ENCODE measurements at regions not wholly inside any gene's neighbourhood (a gene's known extent, or its start where the extent isn't known, plus 50 kb on each side); places are given as distances from the start of the nearest gene placed in this dataset.

DNA sequence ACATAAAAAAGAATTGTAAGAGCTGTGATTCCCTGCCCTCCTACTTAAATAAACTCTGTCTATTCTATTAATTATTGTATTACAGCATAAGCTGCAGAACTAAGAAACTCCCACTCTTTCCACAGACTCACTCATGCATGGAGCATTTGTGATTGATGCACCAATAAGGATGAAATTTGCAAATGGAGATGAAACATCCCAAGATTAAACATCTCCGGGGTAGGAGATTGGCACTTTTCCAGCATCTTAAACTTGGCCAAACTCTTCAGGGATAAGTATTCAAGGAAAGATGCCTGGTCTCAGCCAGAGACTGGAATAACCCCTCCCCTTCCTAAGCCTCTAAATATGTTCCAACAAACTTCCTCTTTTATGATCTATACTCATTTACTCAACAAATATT, 472.0 kb downstream of the ACTL7B start:
- H3K4me3 Mint-ChIP-seq, result no peak overlapping the region
- intact Hi-C loops (cut with micrococcal nuclease), result no loop called here

DNA sequence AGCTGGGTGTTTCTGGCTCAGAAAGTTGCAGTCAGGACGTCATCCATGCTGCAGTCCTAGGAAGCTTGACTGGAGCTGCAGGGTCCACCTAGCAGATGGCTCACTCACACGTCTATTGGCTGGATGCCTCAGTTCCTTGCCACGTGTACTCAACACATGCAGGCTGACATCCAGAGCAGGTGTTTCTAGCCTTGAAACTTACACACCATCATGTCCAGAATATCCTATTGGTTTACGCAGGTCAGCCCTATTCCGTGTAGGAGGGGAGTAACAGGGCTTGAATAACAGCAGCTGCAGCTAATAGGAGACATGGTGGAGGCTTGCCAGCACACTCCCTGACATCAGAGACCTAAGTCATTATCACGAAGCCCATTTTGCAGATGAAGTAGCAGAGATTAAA, 473.5 kb downstream of the ACTL7B start:
- Histone ChIP-seq H3K9me3 (ENCODE audit: control extremely low read depth in 1 of 3, control insufficient read depth in 2 of 3, insufficient read depth in 1 of 3, low read length in 2 of 3) (peaks cover 0 to 3% (median 0%) of the 10 kb centered on the region in 3 donors), H3K4me3 (ENCODE audit: control extremely low read depth in 1 of 5, extremely low read depth in 1 of 5, insufficient read depth in 1 of 5, low read depth in 2 of 5, low read length in 4 of 5) (no peak overlapping the region), H3K4me1 (ENCODE audit: control insufficient read depth in 2 of 2, insufficient read depth in 2 of 2, low read length in 2 of 2) (no peaks in the 10 kb centered on the region), H3K79me2 (ENCODE audit: control insufficient read depth, insufficient read depth, low read length) (no peaks in the 10 kb centered on the region), H3K9ac (ENCODE audit: low read length) (no peak overlapping the region), H3K36me3 (replicated peaks in 1 of 2; ENCODE audit: control extremely low read depth in 1 of 2, control insufficient read depth in 1 of 2, extremely low read depth in 1 of 2, insufficient read depth in 2 of 2, low read length in 1 of 2) (no peaks in the 10 kb centered on the region), H2AFZ (ENCODE audit: insufficient read depth, low read depth, low read length, poor library complexity, severe bottlenecking) (no peak overlapping the region), H3K4me2 (replicated peaks; ENCODE audit: low read depth, low read length, poor library complexity, severe bottlenecking) (no peak overlapping the region), H4K20me1 (ENCODE audit: control insufficient read depth, insufficient read depth, low read length, poor library complexity, severe bottlenecking) (no peaks in the 10 kb centered on the region), H3K27me3 (replicated peaks in 1 of 4; ENCODE audit: control extremely low read depth in 1 of 4, control insufficient read depth in 3 of 4, insufficient read depth in 4 of 4, low read length in 3 of 4) (no peaks in the 10 kb centered on the region), H3K27ac (ENCODE audit: low read length in 2 of 2) (no peak overlapping the region)
- TF ChIP-seq EZH2 (IDR thresholded peaks at IDR 0.05; ENCODE audit: borderline replicate concordance, insufficient read depth, low read depth, low read length, poor library complexity, severe bottlenecking), result no peak
- TF ChIP-seq, protein P1, sequence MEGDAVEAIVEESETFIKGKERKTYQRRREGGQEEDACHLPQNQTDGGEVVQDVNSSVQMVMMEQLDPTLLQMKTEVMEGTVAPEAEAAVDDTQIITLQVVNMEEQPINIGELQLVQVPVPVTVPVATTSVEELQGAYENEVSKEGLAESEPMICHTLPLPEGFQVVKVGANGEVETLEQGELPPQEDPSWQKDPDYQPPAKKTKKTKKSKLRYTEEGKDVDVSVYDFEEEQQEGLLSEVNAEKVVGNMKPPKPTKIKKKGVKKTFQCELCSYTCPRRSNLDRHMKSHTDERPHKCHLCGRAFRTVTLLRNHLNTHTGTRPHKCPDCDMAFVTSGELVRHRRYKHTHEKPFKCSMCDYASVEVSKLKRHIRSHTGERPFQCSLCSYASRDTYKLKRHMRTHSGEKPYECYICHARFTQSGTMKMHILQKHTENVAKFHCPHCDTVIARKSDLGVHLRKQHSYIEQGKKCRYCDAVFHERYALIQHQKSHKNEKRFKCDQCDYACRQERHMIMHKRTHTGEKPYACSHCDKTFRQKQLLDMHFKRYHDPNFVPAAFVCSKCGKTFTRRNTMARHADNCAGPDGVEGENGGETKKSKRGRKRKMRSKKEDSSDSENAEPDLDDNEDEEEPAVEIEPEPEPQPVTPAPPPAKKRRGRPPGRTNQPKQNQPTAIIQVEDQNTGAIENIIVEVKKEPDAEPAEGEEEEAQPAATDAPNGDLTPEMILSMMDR (IDR thresholded peaks at IDR 0.05), result no peak
- ChIA-PET CTCF (no interaction called here), POLR2A (no interaction called here)
- ATAC-seq (ENCODE audit: low read depth) (no peak), DNase-seq (no peak)
- Mint-ChIP-seq H3K4me1 (no peaks in the 10 kb centered on the region), H3K27ac (no peak overlapping the region), H3K27me3 (peaks cover 7% of the 10 kb centered on the region), H3K9me3 (ENCODE audit: insufficient read depth) (no peaks in the 10 kb centered on the region), H3K4me3 (no peak overlapping the region)
- intact Hi-C loops (cut with micrococcal nuclease), result no loop called here
- WGBS (ENCODE audit: insufficient coverage), result 88% methylated on average over 2 of the region's 6 CpGs

More for the DNA sequence above, 472.0 kb downstream of the ACTL7B start:
- no peak for TF ChIP-seq EZH2 (IDR thresholded peaks at IDR 0.05; ENCODE audit: borderline replicate concordance, insufficient read depth, low read depth, low read length, poor library complexity, severe bottlenecking)
- TF ChIP-seq, protein P1 (IDR thresholded peaks at IDR 0.05), result no peak
- Histone ChIP-seq H3K36me3 (replicated peaks in 1 of 2; ENCODE audit: control extremely low read depth in 1 of 2, control insufficient read depth in 1 of 2, extremely low read depth in 1 of 2, insufficient read depth in 2 of 2, low read length in 1 of 2) (no peaks in the 10 kb centered on the region), H3K79me2 (ENCODE audit: control insufficient read depth, insufficient read depth, low read length) (no peaks in the 10 kb centered on the region), H4K20me1 (ENCODE audit: control insufficient read depth, insufficient read depth, low read length, poor library complexity, severe bottlenecking) (no peaks in the 10 kb centered on the region), H3K4me3 (ENCODE audit: control extremely low read depth in 1 of 5, extremely low read depth in 1 of 5, insufficient read depth in 1 of 5, low read depth in 2 of 5, low read length in 4 of 5) (no peak overlapping the region), H3K9me3 (ENCODE audit: control extremely low read depth in 1 of 3, control insufficient read depth in 2 of 3, insufficient read depth in 1 of 3, low read length in 2 of 3) (peaks cover 0 to 3% (median 0%) of the 10 kb centered on the region in 3 donors), H3K27ac (ENCODE audit: low read length in 2 of 2) (no peak overlapping the region), H3K4me1 (ENCODE audit: control insufficient read depth in 2 of 2, insufficient read depth in 2 of 2, low read length in 2 of 2) (no peaks in the 10 kb centered on the region), H3K27me3 (replicated peaks in 1 of 4; ENCODE audit: control extremely low read depth in 1 of 4, control insufficient read depth in 3 of 4, insufficient read depth in 4 of 4, low read length in 3 of 4) (no peaks in the 10 kb centered on the region), H3K9ac (ENCODE audit: low read length) (no peak overlapping the region), H2AFZ (ENCODE audit: insufficient read depth, low read depth, low read length, poor library complexity, severe bottlenecking) (no peak overlapping the region), H3K4me2 (replicated peaks; ENCODE audit: low read depth, low read length, poor library complexity, severe bottlenecking) (no peak overlapping the region)
- no peak for DNase-seq
- ATAC-seq (ENCODE audit: low read depth), result no peak
- Mint-ChIP-seq H3K27me3 (peaks cover 7% of the 10 kb centered on the region), H3K27ac (no peak overlapping the region), H3K9me3 (ENCODE audit: insufficient read depth) (no peaks in the 10 kb centered on the region), H3K4me1 (no peaks in the 10 kb centered on the region)
- ChIA-PET POLR2A (no interaction called here), CTCF (no interaction called here)
- WGBS (ENCODE audit: insufficient coverage), result 100% methylated on average over 1 of the region's 1 CpG

Measured in B cell (primary cell).